Glomerular visceral epithelial cell (primary cell): ENCODE measurements at regions not wholly inside any gene's neighbourhood (a gene's known extent, or its start where the extent isn't known, plus 50 kb on each side); places are given as distances from the start of the nearest gene placed in this dataset.
A peak's percentile ranks its signal among the peaks of the same experiment; 100 is the strongest.

ENCODE experiments used
- DNase-seq: peaks from one replicate; pipeline ENCODE4 v3.0.0-alpha.2; 2016; ENCODE audit errors: extremely low spot score

DNA sequence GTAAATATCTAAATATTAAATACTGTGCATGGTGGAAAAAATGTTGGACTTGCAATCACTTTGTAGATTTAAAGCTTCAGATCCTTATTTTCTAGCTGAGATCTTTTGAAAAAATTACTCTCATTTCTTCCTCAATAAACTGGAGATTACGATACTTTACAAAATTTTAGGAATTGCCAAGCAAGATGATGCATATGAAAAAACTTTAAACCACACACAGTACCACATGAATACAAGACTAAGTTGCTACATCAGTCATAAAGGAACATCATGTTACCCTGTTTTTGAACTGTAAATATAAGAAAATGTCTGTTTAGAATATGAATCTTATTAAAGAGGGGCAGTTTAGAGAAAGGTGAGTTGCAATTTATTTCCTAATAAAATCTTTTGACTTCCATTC, 703.6 kb upstream of the NUDT12 start:
- no peak for DNase-seq

DNA sequence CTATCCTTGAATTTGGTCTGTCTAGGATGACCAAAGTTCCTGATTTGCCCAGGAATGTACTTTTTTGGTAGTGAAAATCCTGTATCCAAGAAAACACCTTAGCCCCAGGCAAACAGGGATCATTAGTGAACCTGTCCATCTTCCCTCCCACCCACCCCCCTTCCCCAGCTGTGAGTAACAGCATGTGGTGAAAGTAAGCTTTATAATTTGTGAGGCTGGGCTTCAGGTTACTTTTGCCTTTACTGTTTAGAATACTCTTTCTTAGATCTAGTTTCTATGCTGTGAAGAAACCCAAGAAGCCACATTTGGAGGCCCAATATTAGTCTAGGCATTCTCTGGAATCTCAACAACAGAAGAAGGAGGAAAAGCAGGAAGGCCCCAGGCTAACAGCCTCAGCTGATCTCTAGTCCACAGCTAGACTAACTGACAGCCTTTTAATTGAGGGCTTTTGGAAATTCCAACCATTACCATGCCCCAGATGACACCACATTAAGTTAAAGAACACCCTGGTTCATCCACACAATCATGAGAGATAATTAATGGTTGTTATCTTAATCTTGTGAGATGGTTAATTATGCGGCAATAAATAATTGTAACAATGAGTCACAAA, 703.0 kb upstream of the NUDT12 start:
- no peak for DNase-seq

DNA sequence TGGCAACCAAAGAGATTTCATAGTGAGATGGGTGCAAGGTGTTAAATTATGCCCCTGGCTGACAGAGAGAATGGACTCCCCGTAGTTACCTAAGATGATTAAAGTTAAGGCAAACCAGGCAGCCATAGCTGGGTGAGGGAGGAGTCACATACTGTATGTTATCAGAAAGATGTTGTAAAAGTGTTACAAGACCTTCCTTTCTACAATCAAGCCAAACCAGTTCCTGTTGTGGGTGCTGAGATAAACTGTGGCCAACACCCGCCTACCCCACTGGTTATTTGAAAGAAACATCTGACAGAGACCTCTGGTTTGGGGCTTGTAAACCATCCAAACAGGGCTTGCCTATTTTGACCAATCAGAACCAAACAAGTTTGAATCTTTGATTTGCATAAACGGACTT, 684.7 kb upstream of the NUDT12 start:
- DNase-seq = no peak

DNA sequence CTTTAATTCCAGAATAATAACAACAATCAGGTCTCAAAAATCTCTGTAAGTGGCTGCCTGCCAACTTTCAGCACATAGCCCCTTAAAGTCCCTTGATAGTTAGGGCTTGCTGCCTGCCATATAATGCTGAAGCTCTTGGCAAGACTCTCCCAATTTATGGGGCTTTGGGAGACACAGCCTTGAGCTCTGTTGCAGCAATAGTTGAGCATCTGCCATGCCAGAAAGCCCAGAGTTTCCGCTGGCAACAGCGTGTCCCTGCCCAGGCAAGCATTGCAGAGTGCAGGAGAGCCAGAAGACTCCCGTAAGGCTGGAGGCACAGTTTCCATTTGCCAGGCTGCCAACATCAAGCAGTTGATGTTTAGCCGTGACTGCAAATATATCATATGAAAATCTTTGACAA, 678.5 kb upstream of the NUDT12 start:
- DNase-seq = no peak

DNA sequence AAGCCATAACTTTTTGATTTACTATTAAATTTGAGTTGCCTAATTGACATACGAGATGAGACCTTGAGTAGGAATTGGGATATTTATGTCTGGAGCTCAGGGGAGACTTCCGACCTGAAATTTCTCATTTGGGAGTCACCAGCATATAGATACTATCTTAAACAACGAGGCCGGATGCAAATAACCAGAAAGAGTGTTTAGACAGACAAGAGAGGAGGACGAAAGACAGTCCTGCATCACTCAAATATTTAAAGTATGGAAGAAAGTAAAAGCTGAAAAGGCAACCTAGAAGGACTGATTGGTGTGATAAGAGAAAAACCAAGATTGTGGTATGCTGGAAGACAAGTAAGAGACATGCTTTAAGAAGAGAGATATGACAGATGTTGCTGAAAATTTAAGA, 675.0 kb upstream of the NUDT12 start:
- no peak for DNase-seq

DNA sequence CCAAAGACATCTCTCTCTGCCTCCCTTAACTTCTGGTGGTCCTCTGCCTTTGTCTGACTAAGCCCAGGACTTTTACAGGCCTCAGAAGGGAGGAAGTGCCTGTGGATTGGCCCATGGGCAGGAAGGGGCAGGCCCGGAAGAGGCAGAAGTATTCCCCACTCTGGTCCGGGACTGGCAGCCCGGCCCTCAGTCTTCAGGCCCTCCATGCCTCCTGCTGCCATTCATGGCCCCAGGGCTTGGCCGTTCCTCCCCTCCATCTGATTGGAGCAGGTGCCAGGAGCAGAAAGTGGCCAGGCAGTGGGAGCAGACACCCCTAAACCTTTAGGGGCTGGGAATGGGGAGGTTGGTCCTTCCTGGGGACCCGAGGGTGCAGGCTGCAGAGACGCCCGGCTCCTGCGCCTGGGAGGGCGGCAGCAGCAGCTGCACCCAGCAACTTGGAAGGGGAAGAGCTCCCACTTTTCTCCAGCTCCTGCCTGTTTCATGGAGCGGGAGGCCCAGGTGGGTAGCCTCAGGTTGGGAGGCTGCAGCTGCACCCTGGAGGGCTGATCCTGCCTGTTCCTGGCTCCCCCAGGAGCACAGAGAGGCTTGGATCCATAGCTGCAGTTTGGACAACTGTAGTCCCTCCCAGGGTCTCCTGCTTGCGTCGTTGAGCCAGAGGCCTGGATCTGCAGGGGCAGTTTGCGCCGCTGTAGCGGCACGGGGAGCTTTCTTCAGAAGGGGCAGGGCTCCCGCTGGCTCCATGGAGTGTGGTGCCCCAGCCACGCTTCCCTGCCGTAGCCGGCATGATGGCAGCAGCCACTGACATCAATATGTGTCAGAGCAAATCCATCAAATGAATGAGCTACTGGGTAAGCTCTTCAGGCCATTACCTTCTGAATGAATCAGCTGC, 661.5 kb upstream of the NUDT12 start:
- DNase-seq = no peak

DNA sequence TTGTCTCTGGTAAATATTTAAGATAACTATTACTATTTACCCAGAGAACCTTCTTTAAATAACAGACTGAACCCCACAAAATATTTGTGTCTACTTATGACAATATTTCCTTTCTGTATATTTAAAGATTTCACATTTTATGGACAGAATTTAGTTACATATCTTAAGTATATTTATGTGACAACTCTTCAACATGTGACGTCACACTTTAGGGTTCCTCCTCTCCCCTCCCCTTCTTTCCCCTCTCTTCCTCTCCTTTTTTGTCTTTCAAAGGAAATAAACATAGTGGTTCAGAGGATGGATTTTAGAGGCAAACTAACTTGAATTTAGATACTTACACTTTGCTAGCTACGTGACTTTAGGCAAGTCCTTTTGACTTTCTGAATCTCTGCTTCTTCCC, 655.6 kb upstream of the NUDT12 start:
- no peak for DNase-seq

DNA sequence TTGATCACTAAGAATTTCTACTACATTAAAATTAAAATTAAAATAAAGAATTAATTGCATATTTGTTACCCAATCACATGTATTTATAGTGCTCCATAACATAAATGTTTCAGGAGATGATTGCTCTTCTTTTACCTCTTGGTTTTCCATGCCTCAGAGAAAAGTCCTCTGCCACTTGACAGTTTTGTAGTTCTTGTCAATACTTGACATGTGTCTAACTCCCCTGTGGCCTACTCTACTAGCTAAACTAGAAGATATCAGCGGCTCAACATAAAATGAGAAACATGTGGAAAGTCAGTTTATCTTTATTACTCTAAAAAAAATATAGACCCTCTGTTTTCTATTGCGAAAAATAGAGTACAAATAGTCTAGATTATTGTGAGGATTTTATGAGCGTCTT, 650.6 kb upstream of the NUDT12 start:
- no peak for DNase-seq

DNA sequence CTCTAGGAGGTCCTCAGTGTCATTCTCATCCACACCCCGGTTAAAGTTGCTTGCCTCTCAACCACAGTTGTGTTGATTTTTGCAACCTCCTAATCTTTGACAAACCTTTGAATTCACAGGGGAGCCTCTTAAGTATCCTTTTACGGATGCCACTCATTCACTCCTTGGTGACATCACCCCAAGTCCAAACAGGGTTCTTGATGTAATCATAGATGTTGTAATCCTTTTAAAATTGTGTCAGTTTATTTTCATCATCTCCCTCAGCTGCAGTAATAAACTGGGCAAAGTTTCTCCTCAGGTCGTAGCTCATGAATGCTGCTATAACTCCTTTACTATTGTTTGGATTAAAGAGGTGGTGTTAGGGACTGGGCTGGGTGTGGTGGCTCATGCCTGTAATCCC, 637.2 kb upstream of the NUDT12 start:
- DNase-seq = no peak

DNA sequence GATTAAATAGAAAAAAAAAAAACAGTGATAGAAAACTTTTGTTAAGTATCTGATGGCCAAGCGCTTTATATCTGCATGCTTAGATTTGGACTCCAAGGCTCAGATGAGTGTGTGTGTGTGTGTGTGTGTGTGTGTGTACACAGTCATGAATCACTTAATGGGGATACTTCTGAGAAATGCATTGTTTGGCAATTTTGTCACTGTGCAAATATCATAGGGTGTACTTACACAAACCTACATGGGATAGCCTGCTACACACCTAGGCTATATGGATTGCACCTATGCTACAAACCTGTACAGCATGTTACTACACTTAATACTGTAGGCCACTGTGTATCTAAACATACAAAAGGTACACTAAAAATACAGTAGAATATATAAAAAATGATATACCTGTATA, 635.6 kb upstream of the NUDT12 start:
- no peak for DNase-seq

DNA sequence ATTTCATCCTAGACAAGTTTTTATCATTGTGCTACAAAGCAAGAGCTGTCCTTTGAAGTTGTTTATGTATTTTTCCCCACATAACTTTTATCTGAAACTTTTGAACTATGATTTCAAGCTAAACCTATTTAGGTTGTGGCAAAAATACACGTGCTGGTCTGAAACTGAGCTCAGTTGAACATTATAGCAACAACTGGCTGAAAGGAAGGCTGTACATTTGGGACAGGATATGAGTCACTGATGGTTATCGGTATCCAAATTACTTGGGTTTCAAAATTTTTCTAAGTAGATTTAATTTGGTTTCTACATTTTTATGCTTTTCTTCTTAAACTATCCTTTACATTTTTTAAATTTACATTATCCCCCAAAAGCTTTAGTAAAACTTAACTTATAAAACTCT, 627.3 kb upstream of the NUDT12 start:
- DNase-seq = no peak

DNA sequence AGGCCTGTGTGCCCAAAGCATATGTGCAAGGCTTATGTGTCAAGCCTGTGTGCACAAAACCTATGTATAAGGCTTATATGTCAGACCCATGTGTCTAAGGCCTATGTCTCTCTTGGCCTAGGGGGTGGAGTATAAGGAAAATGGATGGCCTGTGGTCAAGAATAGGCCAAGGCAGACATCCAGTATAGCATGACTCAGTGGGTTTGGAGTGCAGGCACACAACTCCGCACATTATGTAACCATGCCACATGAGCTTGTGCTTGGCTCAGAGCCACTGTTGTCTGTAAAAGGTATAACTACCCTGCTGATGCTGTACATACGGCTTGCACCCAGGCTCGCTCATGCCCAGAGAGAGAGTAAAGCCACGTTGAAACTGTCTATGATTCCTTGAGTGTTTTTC, 626.4 kb upstream of the NUDT12 start:
- no peak for DNase-seq

DNA sequence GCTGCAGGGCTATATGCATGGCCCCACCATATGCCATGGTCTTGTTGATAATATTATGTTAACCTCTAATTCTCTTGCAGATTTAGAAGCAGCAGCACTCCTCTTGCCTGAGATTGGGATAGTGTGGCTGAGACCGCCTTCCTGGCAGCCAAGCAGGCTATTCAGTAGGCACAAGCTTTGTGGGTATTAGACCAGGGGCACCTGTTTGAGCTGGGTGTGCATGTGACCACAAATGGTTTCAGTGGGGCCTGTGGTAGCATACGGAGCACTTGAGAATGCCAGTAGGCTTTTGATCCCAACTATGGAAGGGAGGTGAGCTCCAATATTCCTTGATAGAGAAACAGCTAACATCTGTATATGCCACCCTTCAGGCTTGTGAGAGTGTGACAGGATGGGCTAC, 625.1 kb upstream of the NUDT12 start:
- DNase-seq = no peak

DNA sequence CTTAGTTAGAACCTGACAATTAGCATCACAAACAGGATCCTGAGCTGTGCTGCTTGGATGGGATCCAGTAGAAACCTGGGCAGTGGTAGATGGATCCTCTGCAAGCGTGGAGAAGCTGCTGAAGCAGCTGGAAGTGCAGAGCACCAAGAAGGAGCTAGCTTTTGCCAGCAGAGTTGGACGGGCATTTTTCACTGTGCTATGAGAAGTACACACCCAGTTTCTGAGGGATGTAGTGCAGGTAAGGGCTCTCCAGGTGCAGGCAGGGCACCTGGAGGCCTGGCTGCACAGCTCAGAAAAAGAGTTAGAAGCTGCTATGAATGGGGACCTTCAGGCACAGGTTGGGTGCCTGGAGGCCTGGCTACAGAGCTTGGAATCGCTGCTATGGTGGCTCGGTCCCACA, 623.9 kb upstream of the NUDT12 start:
- DNase-seq = no peak

DNA sequence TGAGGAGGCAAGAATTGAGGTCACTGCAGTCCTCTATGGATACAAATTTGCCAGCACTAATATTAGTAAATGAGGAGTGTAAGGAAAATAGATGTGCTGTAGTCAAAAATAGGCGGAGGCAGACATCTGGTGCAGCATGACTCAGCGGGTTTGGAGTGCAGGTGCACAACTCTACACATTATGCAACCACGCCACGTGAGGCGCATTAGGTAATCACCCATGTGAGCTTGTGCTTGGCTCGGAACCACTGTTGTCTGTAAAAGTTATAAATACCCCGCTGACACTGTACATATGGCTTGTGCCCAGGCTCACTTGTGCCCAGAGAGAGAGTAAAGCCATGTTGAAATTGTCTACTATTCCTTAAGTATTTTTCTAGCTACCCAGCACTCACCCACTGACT, 623.5 kb upstream of the NUDT12 start:
- DNase-seq = no peak

DNA sequence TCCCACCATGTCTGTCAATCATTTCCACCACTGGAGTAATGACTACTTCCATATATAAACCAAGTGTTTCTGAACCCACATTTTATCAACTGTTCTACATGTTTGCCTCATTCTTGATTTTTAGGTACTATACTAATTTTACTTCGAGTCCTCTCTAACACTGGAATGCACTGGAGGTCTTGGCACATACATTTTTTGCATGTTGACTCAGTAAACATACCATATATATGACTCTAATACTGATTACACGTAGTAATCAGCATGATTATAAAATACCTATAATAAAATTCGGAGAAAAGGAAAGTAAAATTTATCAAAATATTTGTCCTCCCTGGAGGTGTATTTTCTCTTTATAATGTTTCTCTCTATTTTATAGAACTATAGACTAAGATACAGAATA, 621.7 kb upstream of the NUDT12 start:
- no peak for DNase-seq

DNA sequence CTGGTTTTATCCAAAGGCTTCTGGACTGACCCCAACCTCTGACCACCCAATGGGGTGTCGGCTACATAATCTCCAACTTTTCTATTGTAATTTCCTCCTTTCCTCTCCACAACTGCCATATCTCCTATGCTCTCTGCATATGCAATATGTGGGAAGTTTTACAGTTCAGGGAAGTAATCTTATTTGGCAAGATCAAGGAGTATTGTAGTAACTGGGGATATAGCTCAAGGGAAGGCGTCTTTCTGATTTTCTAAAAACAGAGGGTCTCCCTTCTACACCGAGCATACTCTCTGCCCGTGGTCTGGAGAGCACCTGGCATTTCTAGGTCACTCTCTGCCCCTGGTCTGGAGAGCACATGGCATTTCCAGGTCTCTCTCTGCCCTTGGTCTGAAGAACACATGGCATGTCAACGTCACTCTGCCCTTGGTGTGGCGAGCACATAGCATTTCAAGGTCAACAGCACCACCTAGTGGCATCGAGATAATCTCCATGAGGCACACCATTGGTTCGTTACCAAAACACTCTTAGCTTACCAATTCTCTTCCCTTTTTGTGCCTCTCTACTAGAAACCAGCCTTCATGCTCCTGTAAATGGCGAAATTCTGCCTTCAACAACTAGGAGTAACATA, 616.4 kb upstream of the NUDT12 start:
- peak; percentile 38 for DNase-seq

DNA sequence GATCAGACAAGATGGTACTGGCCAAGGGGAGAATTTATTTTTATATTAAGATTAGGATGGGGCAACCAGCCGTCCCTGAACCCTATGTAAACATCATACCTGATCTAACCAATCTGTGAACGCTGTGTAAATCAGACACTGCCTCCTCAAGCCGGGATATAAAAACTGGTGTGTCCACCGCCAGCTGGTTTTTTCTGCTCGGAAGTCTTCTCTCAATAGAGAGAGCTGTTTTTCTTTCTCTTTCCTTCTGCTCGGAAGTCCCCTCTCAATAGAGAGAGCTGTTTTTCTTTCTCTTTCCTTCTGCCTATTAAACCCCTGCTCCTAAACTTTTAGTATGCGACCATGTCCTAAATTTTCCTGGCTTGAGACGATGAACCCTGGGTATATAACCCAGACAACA, 615.5 kb upstream of the NUDT12 start:
- no peak for DNase-seq

DNA sequence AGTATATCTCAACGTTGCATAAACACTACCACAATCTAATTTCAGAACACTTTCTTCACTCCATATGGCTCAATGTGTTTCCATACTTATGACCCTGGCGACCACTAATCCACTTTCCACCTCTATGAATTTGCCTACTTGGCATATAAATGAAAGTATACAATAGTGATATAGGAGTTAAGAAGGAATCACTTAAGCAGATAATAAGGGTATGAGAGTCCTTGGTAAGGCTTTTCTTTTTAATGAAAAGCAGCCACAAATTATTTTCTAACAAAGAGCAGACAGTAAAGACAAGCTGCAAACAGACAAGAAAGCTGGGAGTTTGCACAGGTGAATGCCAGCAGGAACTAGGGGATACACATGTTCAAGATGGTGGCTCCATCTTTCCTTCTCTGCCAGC, 615.1 kb upstream of the NUDT12 start:
- no peak for DNase-seq

DNA sequence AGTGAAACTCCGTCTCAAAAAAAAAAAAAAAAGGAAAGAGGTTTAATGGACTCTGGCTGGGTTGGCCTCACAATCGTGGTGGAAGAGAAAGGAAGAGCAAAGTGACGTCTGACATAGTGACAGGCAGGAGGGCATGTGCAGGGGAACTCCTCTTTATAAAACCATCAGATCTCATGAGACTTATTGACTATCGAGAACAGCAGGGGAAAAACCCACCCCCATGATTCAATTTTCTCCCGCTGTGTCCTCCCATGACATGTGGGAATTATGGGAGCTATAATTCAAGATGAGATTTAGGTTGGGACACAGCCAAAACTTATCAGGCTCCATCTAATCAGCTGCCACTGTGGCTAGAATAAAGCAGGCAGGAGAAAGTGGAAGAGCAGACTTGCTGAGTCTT, 610.4 kb upstream of the NUDT12 start:
- no peak for DNase-seq

DNA sequence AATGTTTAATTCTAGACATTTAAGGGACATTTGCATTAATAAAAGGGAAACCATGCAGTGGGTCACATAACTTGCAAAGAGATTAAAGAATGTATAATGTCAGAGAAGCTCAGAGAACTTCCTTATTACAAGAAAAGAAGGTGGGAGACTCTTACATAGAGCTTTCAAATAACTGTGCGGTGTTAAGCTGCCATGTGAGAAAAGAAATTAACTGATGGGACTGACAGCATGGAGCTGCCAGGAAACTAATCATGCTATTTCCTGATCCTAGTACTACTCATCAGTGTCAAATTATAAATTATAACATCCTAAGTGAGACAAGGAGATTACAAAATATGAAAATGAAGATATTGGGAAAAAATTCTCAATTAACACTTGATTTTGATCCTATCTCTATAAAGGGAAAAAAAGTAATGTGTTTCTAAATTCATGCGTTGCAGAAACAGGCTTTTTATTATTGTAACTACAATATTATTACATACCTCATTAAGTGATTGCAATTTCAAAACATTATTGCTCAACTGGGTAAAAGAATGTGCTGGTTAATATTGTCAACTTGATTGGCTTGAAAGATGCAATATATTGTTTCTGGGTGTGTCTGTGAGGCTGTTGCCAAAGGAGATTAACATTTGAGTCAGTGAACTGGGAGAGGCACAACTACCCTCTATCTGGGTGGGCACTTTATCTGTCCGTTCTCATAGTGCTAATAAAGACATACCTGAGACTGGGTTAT, 609.5 kb upstream of the NUDT12 start:
- DNase-seq = no peak

DNA sequence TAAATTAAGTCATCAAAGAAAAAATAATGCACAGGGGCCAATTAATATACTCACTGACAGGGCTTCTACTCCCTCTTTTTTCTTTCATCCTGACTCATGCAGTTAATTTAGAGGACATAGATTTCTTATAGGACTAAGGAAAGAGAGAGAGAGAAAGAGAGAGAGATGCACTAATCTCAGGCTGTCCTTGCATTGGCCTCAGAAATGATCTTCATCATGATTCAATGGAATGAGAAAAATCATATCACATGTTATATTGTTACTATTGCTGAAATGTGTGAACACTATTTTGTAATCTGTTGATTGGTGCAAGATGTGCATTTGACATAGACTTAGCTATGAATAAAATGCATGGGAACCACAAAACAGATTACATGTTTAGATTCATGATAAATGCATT, 608.3 kb upstream of the NUDT12 start:
- no peak for DNase-seq

DNA sequence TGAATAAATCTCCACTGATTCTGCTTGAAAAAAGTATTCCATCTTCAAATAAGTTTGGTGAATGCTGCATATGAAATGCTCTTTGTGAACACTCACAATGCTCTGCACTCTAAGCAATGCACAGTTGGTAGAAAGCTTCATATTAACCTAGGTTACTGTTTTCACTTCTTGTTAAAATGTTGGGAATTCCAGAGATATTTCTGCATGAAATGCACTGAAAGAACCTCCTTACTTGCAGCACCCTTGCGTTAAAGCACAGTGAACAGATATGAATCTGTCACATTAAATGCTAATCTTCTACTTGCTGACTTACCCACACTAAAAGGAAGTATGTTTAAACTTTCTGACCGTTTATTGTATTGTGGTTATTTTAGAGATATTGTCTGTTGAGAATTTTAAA, 584.1 kb upstream of the NUDT12 start:
- no peak for DNase-seq
